Activated B cell treated with CpG ODN at 0.5 μM for 24 hours (primary cell): ENCODE measurements at regions not wholly inside any gene's neighbourhood (a gene's known extent, or its start where the extent isn't known, plus 50 kb on each side); places are given as distances from the start of the nearest gene placed in this dataset.
"Not testable (repeated sequence)": the region's sequence is repeated elsewhere in the genome, so short reads cannot be mapped to it uniquely, and the experiment has no call there.

ENCODE experiments used
- ATAC-seq: fragments of 200-7000 bp; cut with Tn5 transposase; one replicate; pipeline ENCODE4 v1.10.0; 2021; ENCODE audit warnings: low read depth, mild to moderate bottlenecking, moderate library complexity
- CTCF ChIA-PET: fragments of 350-600 bp; sonication (Branson Sonifier 250); formaldehyde crosslinking; loops from one replicate; lab custom pipeline; 2021; ENCODE audit warnings: antibody characterized with exemption; lab: Charles Lee
- POLR2A ChIA-PET: fragments of 350-600 bp; sonication (Branson Sonifier 250); formaldehyde crosslinking; loops from one replicate; lab custom pipeline; 2021; ENCODE audit warnings: antibody characterized with exemption; lab: Charles Lee
- DNase-seq: peaks from one replicate; pipeline ENCODE4 v3.0.0; 2022
- H3K27ac Mint-ChIP-seq: one replicate; pipeline ENCODE4 v1.8.0; 2020; ENCODE audit warnings: mixed read lengths
- H3K27me3 Mint-ChIP-seq: one replicate; pipeline ENCODE4 v1.8.0; 2021; ENCODE audit warnings: mixed read lengths
- H3K36me3 Mint-ChIP-seq: one replicate; pipeline ENCODE4 v1.8.0; 2021; ENCODE audit warnings: low read depth, mixed read lengths
- H3K4me1 Mint-ChIP-seq: one replicate; pipeline ENCODE4 v1.8.0; 2021; ENCODE audit warnings: mixed read lengths
- H3K4me3 Mint-ChIP-seq: one replicate; pipeline ENCODE4 v1.8.0; 2020; ENCODE audit warnings: mild to moderate bottlenecking, mixed read lengths
- H3K9me3 Mint-ChIP-seq: one replicate; pipeline ENCODE4 v1.8.0; 2020; ENCODE audit warnings: mixed read lengths
- intact Hi-C: fragments of 100-400 bp; cut with micrococcal nuclease; formaldehyde crosslinking; loops from one replicate; pipeline ENCODE4 v1.15.1; 2024
- TF ChIP-seq, protein P1 (sequence below): fragments of 200-600 bp; IDR thresholded peaks from one replicate; pipeline ENCODE4 v1.8.0; 2022; ENCODE audit warnings: antibody characterized with exemption, mild to moderate bottlenecking

DNA sequence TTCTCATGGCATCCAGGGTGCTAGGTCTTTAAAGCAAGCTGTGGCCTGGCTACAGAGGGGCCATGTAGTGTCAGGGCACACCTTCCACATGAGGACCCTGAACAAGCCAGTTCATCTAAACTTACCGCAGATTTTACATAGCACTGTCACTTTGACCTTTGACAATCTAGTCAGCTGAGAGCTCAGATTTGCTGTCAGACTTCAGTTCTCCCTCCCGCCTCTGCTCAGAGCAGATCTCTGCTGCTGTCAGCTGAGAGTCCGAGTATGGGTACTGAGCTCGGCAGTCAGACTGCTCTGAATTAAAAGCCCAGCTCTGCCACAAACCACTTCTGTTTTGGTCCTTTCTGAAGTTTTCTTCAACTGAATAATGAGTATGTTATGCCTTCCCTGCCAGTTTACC lies 507.1 kb downstream of the SOX6 start:
- TF ChIP-seq, protein P1, sequence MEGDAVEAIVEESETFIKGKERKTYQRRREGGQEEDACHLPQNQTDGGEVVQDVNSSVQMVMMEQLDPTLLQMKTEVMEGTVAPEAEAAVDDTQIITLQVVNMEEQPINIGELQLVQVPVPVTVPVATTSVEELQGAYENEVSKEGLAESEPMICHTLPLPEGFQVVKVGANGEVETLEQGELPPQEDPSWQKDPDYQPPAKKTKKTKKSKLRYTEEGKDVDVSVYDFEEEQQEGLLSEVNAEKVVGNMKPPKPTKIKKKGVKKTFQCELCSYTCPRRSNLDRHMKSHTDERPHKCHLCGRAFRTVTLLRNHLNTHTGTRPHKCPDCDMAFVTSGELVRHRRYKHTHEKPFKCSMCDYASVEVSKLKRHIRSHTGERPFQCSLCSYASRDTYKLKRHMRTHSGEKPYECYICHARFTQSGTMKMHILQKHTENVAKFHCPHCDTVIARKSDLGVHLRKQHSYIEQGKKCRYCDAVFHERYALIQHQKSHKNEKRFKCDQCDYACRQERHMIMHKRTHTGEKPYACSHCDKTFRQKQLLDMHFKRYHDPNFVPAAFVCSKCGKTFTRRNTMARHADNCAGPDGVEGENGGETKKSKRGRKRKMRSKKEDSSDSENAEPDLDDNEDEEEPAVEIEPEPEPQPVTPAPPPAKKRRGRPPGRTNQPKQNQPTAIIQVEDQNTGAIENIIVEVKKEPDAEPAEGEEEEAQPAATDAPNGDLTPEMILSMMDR = no peak
- no peak for DNase-seq
- POLR2A ChIA-PET = no interaction called here
- CTCF ChIA-PET = no interaction called here
- intact Hi-C loops = no loop called here
- no peak overlapping the region for H3K4me3 Mint-ChIP-seq
- H3K27ac Mint-ChIP-seq = no peak overlapping the region
- H3K9me3 Mint-ChIP-seq = no peaks in the 10 kb centered on the region
- H3K27me3 Mint-ChIP-seq = no peaks in the 10 kb centered on the region
- ATAC-seq = no peak
- H3K36me3 Mint-ChIP-seq = no peaks in the 10 kb centered on the region
- no peaks in the 10 kb centered on the region for H3K4me1 Mint-ChIP-seq

DNA sequence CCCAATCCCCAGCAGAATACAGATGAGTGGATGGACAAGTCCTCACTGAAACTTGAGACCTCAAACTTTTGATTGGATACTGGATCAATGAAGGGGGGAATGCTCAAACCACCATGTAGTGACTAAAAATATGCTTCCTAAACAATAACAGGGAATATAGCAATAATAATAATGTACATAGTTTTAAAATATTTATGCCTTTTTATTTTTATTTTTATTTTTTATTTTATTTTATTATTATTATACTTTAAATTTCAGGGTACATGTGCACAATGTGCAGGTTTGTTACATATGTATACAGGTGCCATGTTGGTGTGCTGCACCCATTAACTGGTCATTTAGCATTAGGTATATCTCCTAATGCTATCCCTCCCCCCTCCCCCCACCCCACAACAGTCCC lies 506.0 kb downstream of the SOX6 start:
- CTCF ChIA-PET, intact Hi-C loops, H3K4me3 Mint-ChIP-seq, DNase-seq, H3K27ac Mint-ChIP-seq, H3K9me3 Mint-ChIP-seq, POLR2A ChIA-PET, H3K4me1 Mint-ChIP-seq, H3K36me3 Mint-ChIP-seq, H3K27me3 Mint-ChIP-seq, ATAC-seq: not testable (repeated sequence)

DNA sequence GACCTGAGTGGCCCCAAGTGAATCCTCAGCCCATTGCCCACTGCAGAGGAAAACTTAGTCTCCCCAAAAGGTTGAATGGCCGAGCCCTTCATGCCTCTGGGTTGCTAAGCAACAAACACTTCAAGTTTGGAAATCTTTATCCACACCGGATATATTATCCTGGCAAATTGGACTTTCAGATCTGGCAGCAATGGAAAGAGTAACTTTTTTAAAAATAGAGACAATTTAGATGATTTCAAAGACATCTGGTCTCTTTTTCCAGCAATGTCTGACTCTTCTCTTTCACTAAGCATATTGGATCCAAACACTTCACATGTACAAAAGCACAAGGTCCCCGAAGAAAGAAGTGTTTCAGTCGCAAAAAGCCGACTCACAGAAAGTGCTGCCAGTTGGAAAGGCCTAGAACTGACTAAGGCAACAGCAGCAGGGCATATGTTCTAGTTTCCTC lies 505.3 kb downstream of the SOX6 start:
- no peak for ATAC-seq
- intact Hi-C loops = no loop called here
- Mint-ChIP-seq H3K4me1 (no peaks in the 10 kb centered on the region), H3K4me3 (no peak overlapping the region), H3K9me3 (no peaks in the 10 kb centered on the region), H3K27ac (no peak overlapping the region), H3K36me3 (no peaks in the 10 kb centered on the region), H3K27me3 (no peaks in the 10 kb centered on the region)
- no peak for DNase-seq
- POLR2A ChIA-PET = no interaction called here
- CTCF ChIA-PET = no interaction called here
- TF ChIP-seq, protein P1 = no peak

DNA sequence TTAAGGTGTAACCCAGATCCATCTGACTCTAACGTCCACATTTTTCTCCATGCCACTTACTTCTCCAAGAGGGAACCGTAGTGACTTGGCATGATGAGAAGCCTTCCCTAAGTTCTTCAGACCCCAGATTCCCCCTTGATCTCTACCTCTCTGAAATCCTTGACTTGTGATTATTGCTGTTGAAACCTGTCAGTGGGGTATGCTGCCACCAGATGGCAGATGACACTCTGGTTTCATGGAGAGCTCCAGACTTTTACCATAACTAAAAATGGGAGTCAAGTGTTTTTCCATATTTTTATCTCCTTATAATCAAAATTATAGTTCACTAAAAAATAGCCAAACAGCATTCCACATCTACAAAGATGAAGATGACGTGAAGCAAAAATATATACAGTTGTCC lies 504.2 kb downstream of the SOX6 start:
- ChIA-PET CTCF (no interaction called here), POLR2A (no interaction called here)
- H3K36me3 Mint-ChIP-seq = no peaks in the 10 kb centered on the region
- intact Hi-C loops = no loop called here
- DNase-seq (no peak), ATAC-seq (no peak)
- H3K4me3 Mint-ChIP-seq = no peak overlapping the region
- no peaks in the 10 kb centered on the region for H3K27me3 Mint-ChIP-seq
- no peak overlapping the region for H3K27ac Mint-ChIP-seq
- H3K4me1 Mint-ChIP-seq = no peaks in the 10 kb centered on the region
- TF ChIP-seq, protein P1 = no peak
- H3K9me3 Mint-ChIP-seq = no peaks in the 10 kb centered on the region

DNA sequence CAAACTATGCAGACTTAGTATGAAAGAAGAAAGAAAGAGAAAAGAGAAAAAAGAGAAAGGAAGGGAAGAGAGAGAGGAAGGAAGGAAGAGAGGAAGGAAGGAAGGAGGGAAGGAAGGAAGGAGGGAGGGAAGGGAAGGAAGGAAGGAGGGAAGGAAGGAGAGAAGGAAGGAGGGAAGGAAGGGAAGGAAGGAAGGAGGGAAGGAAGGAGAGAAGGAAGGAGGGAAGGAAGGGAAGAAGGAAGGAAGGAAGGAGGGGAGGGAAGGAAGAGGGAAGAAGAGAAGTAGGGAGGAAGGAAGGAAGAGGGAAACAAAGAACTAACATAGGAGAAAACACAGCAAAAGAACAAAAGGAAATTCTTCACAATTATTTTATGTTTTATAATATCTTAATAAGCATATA lies 502.1 kb downstream of the SOX6 start:
- POLR2A ChIA-PET = no interaction called here
- no peaks in the 10 kb centered on the region for H3K27me3 Mint-ChIP-seq
- H3K4me3 Mint-ChIP-seq = no peak overlapping the region
- ATAC-seq (no peak), DNase-seq (no peak)
- no peaks in the 10 kb centered on the region for H3K4me1 Mint-ChIP-seq
- intact Hi-C loops = no loop called here
- CTCF ChIA-PET = no interaction called here
- TF ChIP-seq, protein P1 = no peak
- H3K27ac Mint-ChIP-seq = no peak overlapping the region
- no peaks in the 10 kb centered on the region for H3K9me3 Mint-ChIP-seq
- no peaks in the 10 kb centered on the region for H3K36me3 Mint-ChIP-seq

DNA sequence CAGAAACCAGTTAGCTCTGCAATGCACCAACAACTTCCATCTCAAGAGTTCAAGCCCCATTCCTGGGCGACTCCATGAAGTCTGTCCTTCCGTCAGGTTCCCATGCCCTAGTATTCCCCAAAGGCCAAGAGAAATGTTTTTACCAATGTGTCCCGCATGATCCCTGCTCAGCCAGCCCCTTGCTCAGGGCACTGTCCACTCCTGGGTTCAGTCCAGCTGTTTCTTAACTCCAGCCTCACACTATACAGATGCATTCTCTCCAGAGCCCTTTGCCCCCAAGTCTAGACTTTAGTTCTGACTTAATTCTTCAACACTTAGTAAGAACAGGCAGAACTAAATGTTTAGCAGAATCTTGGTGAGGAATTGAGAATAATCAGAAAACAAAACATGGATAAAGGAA lies 497.5 kb downstream of the SOX6 start:
- no peak overlapping the region for H3K27ac Mint-ChIP-seq
- no peak overlapping the region for H3K4me3 Mint-ChIP-seq
- no peaks in the 10 kb centered on the region for H3K27me3 Mint-ChIP-seq
- TF ChIP-seq, protein P1 = no peak
- POLR2A ChIA-PET = no interaction called here
- no peak for ATAC-seq
- no peaks in the 10 kb centered on the region for H3K36me3 Mint-ChIP-seq
- no peak for DNase-seq
- H3K4me1 Mint-ChIP-seq = no peaks in the 10 kb centered on the region
- intact Hi-C loops = no loop called here
- CTCF ChIA-PET = no interaction called here
- no peaks in the 10 kb centered on the region for H3K9me3 Mint-ChIP-seq
